ENCODE measurements at regions not wholly inside any gene's neighbourhood (a gene's known extent, or its start where the extent isn't known, plus 50 kb on each side); places are given as distances from the start of the nearest gene placed in this dataset.

GRCh38 chr16:22692034-22692433 lies 121.9 kb upstream of the HS3ST2 start:
- POLR2A ChIA-PET: no interaction called here
- no peak overlapping the region for H3K4me3 Mint-ChIP-seq (ENCODE audit: unreplicated experiment)

GRCh38 chr16:22692916-22693637 lies 120.9 kb upstream of the HS3ST2 start:
- intact Hi-C loops (cut with micrococcal nuclease): no loop called here
- Mint-ChIP-seq H3K4me1 (ENCODE audit: insufficient read depth, unreplicated experiment) (no peaks in the 10 kb centered on the region), H3K4me3 (ENCODE audit: unreplicated experiment) (no peak overlapping the region), H3K36me3 (ENCODE audit: insufficient read depth, unreplicated experiment) (no peaks in the 10 kb centered on the region), H3K27ac (ENCODE audit: low read depth, unreplicated experiment) (no peak overlapping the region), H3K27me3 (ENCODE audit: insufficient read depth, unreplicated experiment) (no peaks in the 10 kb centered on the region), H3K9me3 (ENCODE audit: unreplicated experiment) (no peaks in the 10 kb centered on the region)
- TF ChIP-seq CTCF (IDR thresholded peaks at IDR 0.05; ENCODE audit: unreplicated experiment): no peak
- DNase-seq (ENCODE audit: unreplicated experiment): no peak
- CTCF ChIA-PET: interaction anchor here (0.6 to 3.9 kb wide), 2 partner anchors 10 to 1113 kb away, joined by 3 to 19 read pairs; no protein-coding TSS in a partner anchor
- POLR2A ChIA-PET: no interaction called here
- BruUV-seq (replicated peaks): no TSS peak

More at GRCh38 chr16:22692034-22692433, 121.9 kb upstream of the HS3ST2 start:
- CTCF ChIA-PET: interaction anchor here (0.6 to 3.9 kb wide), 6 partner anchors 9 to 1136 kb away, joined by 3 to 19 read pairs (median 4); no protein-coding TSS in a partner anchor
- TF ChIP-seq CTCF (IDR thresholded peaks at IDR 0.05; ENCODE audit: unreplicated experiment): no peak
- Mint-ChIP-seq H3K27me3 (ENCODE audit: insufficient read depth, unreplicated experiment) (no peaks in the 10 kb centered on the region), H3K27ac (ENCODE audit: low read depth, unreplicated experiment) (no peak overlapping the region), H3K9me3 (ENCODE audit: unreplicated experiment) (no peaks in the 10 kb centered on the region), H3K4me1 (ENCODE audit: insufficient read depth, unreplicated experiment) (no peaks in the 10 kb centered on the region), H3K36me3 (ENCODE audit: insufficient read depth, unreplicated experiment) (no peaks in the 10 kb centered on the region)
- no peak for DNase-seq (ENCODE audit: unreplicated experiment)
- intact Hi-C loops (cut with micrococcal nuclease): no loop called here
- BruUV-seq (replicated peaks): no TSS peak

- H3K27me3 Mint-ChIP-seq (ENCODE audit: insufficient read depth, unreplicated experiment): no peaks in the 10 kb centered on the region
Measured at GRCh38 chr16:22693638-22694340, 120.2 kb upstream of the HS3ST2 start.

More at GRCh38 chr16:22693638-22694340, 120.2 kb upstream of the HS3ST2 start:
- intact Hi-C loops (cut with micrococcal nuclease): no loop called here
- Mint-ChIP-seq H3K36me3 (ENCODE audit: insufficient read depth, unreplicated experiment) (no peaks in the 10 kb centered on the region), H3K9me3 (ENCODE audit: unreplicated experiment) (no peaks in the 10 kb centered on the region), H3K4me1 (ENCODE audit: insufficient read depth, unreplicated experiment) (no peaks in the 10 kb centered on the region), H3K4me3 (ENCODE audit: unreplicated experiment) (no peak overlapping the region), H3K27ac (ENCODE audit: low read depth, unreplicated experiment) (no peak overlapping the region)
- no peak for TF ChIP-seq CTCF (IDR thresholded peaks at IDR 0.05; ENCODE audit: unreplicated experiment)
- ChIA-PET CTCF (interaction anchor here (0.6 to 3.9 kb wide), 3 partner anchors 11 to 1352 kb away, joined by 3 to 19 read pairs (median 5); no protein-coding TSS in a partner anchor), POLR2A (interaction anchor here (1.4 kb wide), 1 partner anchor 8 kb away, joined by 3 read pairs; no protein-coding TSS in a partner anchor)
- no peak for DNase-seq (ENCODE audit: unreplicated experiment)
- BruUV-seq (replicated peaks): no TSS peak

All from MCF 10A (cell line).